ENCODE measurements at regions not wholly inside any gene's neighbourhood (a gene's known extent, or its start where the extent isn't known, plus 50 kb on each side); places are given as distances from the start of the nearest gene placed in this dataset.
A peak's percentile ranks its signal among the peaks of the same experiment; 100 is the strongest.

GRCh38 chr9:124101969-124102345, 90.4 kb downstream of the LHX2 start:
- Histone ChIP-seq H3K27me3 (ENCODE audit: low read length) (no peaks in the 10 kb centered on the region), H3K4me2 (ENCODE audit: low read length) (no peak overlapping the region), H3K27ac (ENCODE audit: low read length) (no peak overlapping the region), H3K9me2 (replicated peaks; ENCODE audit: low read length) (no peaks in the 10 kb centered on the region), H3K4me3 (ENCODE audit: low read length) (no peak overlapping the region), H3F3A (ENCODE audit: low read length, unreplicated experiment) (no peaks in the 10 kb centered on the region), H3K9ac (ENCODE audit: low read length) (no peak overlapping the region), H3K9me3 (ENCODE audit: low read length) (no peaks in the 10 kb centered on the region), H3K36me3 (ENCODE audit: low read depth, low read length) (no peaks in the 10 kb centered on the region), H3K4me1 (ENCODE audit: insufficient read depth, low read length) (peaks cover 32% of the 10 kb centered on the region), H4K20me1 (ENCODE audit: low read length) (no peaks in the 10 kb centered on the region), H2AFZ (ENCODE audit: low read length) (no peak overlapping the region), H3K79me2 (ENCODE audit: low read length) (no peaks in the 10 kb centered on the region)
- BruUV-seq (replicated peaks), result no TSS peak
- DNase-seq, result no peak
- no peak for ATAC-seq
- CTCF ChIA-PET, result no interaction called here
- TF ChIP-seq EZH2 (IDR thresholded peaks at IDR 0.05; ENCODE audit: low read length, unreplicated experiment), result no peak
- no peak for TF ChIP-seq CTCF (conservative IDR thresholded peaks at IDR 0.05; ENCODE audit: low read depth, low read length)
- no peak for TF ChIP-seq EZH2phosphoT487 (IDR thresholded peaks at IDR 0.05; ENCODE audit: borderline replicate concordance, low read length)
- POLR2A ChIA-PET (ENCODE audit: unreplicated experiment), result no interaction called here
- intact Hi-C loops (cut with micrococcal nuclease), result no loop called here

DNA sequence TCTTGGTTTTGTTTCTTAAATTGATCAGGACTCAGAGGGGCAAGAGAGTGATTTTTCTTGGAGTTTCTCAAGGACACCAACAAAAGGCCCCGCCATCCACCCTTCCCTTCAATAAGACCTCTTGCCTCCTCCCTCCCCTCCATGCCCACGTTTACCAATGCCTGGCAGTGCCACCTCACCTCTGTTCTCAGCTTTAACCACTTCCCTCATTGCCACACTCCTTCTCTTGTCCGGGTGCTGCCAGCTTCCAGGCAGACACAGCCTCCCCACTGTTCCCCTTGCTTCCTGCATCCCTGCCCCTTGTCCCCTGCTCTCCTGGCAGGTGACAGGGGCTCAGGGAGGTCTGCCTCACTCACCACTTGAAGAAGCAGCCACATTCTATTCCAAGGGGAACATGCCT, 90.8 kb downstream of the LHX2 start:
- H3K27ac ChIP-seq (ENCODE audit: low read length), result peak overlapping the region; percentile 69
- ChIA-PET POLR2A (ENCODE audit: unreplicated experiment) (no interaction called here), CTCF (no interaction called here)
- BruUV-seq (replicated peaks), result no TSS peak
- peak overlapping the region; percentile 48; the same call in 1 of the 2 replicates for H3K4me2 ChIP-seq (ENCODE audit: low read length)
- intact Hi-C loops (cut with micrococcal nuclease), result no loop called here
- H3K4me1 ChIP-seq (ENCODE audit: insufficient read depth, low read length), result peaks cover 32% of the 10 kb centered on the region
- no peak overlapping the region for H3K9ac ChIP-seq (ENCODE audit: low read length)
- ATAC-seq, result no peak
- H4K20me1 ChIP-seq (ENCODE audit: low read length), result no peaks in the 10 kb centered on the region
- H3K79me2 ChIP-seq (ENCODE audit: low read length), result no peaks in the 10 kb centered on the region
- H3K9me2 ChIP-seq (replicated peaks; ENCODE audit: low read length), result no peaks in the 10 kb centered on the region
- H3K36me3 ChIP-seq (ENCODE audit: low read depth, low read length), result no peaks in the 10 kb centered on the region
- H2AFZ ChIP-seq (ENCODE audit: low read length), result no peak overlapping the region
- no peak for TF ChIP-seq CTCF (conservative IDR thresholded peaks at IDR 0.05; ENCODE audit: low read depth, low read length)
- TF ChIP-seq EZH2 (IDR thresholded peaks at IDR 0.05; ENCODE audit: low read length, unreplicated experiment), result no peak
- no peak for TF ChIP-seq EZH2phosphoT487 (IDR thresholded peaks at IDR 0.05; ENCODE audit: borderline replicate concordance, low read length)
- H3K9me3 ChIP-seq (ENCODE audit: low read length), result no peaks in the 10 kb centered on the region
- H3F3A ChIP-seq (ENCODE audit: low read length, unreplicated experiment), result no peaks in the 10 kb centered on the region
- no peaks in the 10 kb centered on the region for H3K27me3 ChIP-seq (ENCODE audit: low read length)
- no peak overlapping the region for H3K4me3 ChIP-seq (ENCODE audit: low read length)
- DNase-seq, result peak; percentile 34

GRCh38 chr9:124105266-124105665, 93.7 kb downstream of the LHX2 start:
- H3K9me3 ChIP-seq (ENCODE audit: low read length), result no peaks in the 10 kb centered on the region
- H3K4me2 ChIP-seq (ENCODE audit: low read length), result no peak overlapping the region
- no peak for TF ChIP-seq CTCF (conservative IDR thresholded peaks at IDR 0.05; ENCODE audit: low read depth, low read length)
- no peak for TF ChIP-seq EZH2phosphoT487 (IDR thresholded peaks at IDR 0.05; ENCODE audit: borderline replicate concordance, low read length)
- TF ChIP-seq EZH2 (IDR thresholded peaks at IDR 0.05; ENCODE audit: low read length, unreplicated experiment), result no peak
- ChIA-PET POLR2A (ENCODE audit: unreplicated experiment) (no interaction called here), CTCF (no interaction called here)
- H4K20me1 ChIP-seq (ENCODE audit: low read length), result no peaks in the 10 kb centered on the region
- ATAC-seq (no peak), DNase-seq (no peak)
- H3K4me1 ChIP-seq (ENCODE audit: insufficient read depth, low read length), result peaks cover 22% of the 10 kb centered on the region
- intact Hi-C loops (cut with micrococcal nuclease), result no loop called here
- H3K27me3 ChIP-seq (ENCODE audit: low read length), result no peaks in the 10 kb centered on the region
- BruUV-seq (replicated peaks), result no TSS peak
- H3K36me3 ChIP-seq (ENCODE audit: low read depth, low read length), result no peaks in the 10 kb centered on the region
- H3K79me2 ChIP-seq (ENCODE audit: low read length), result no peaks in the 10 kb centered on the region
- no peak overlapping the region for H3K27ac ChIP-seq (ENCODE audit: low read length)
- H3K9me2 ChIP-seq (replicated peaks; ENCODE audit: low read length), result no peaks in the 10 kb centered on the region
- no peaks in the 10 kb centered on the region for H3F3A ChIP-seq (ENCODE audit: low read length, unreplicated experiment)
- no peak overlapping the region for H2AFZ ChIP-seq (ENCODE audit: low read length)
- H3K4me3 ChIP-seq (ENCODE audit: low read length), result no peak overlapping the region
- no peak overlapping the region for H3K9ac ChIP-seq (ENCODE audit: low read length)
